Cardiac septum (tissue), 1 donor: ENCODE measurements at regions not wholly inside any gene's neighbourhood (a gene's known extent, or its start where the extent isn't known, plus 50 kb on each side); places are given as distances from the start of the nearest gene placed in this dataset.

Experiments
- DNase-seq: peaks from one replicate; pipeline ENCODE4 v3.0.0-alpha.2; 2020; ENCODE audit warnings: low spot score
- intact Hi-C: fragments of 100-400 bp; cut with DNase I; formaldehyde crosslinking; loops from one replicate; pipeline ENCODE4 v1.14.0; 2022
- donor health status: DM: no; HTN: no; CAD: no.

GRCh38 chr18:32621034-32621433 lies 150.4 kb upstream of the GAREM1 start:
- no peak for DNase-seq
- intact Hi-C loops, result no loop called here

GRCh38 chr18:32618546-32618945 lies 147.9 kb upstream of the GAREM1 start:
- no peak for DNase-seq
- intact Hi-C loops, result no loop called here

- no peak for DNase-seq
- intact Hi-C loops, result no loop called here
These were observed 143.1 kb upstream of the GAREM1 start for GRCh38 chr18:32613821-32614220.

- intact Hi-C loops, result no loop called here
- DNase-seq, result no peak
These were observed 142.0 kb upstream of the GAREM1 start for GRCh38 chr18:32612651-32613050.

GRCh38 chr18:32610176-32610575 lies 139.5 kb upstream of the GAREM1 start:
- no peak for DNase-seq
- intact Hi-C loops, result no loop called here

GRCh38 chr18:32607816-32608215 lies 137.1 kb upstream of the GAREM1 start:
- DNase-seq, result no peak
- intact Hi-C loops, result no loop called here

- no peak for DNase-seq
- intact Hi-C loops, result no loop called here
These were observed 127.5 kb upstream of the GAREM1 start for GRCh38 chr18:32598144-32598543.

GRCh38 chr18:32596501-32596900 lies 125.8 kb upstream of the GAREM1 start:
- no peak for DNase-seq
- intact Hi-C loops, result no loop called here

- intact Hi-C loops, result no loop called here
- DNase-seq, result no peak
These were observed 125.2 kb upstream of the GAREM1 start for GRCh38 chr18:32595832-32596231.

- intact Hi-C loops, result no loop called here
- DNase-seq, result no peak
These were observed 117.5 kb upstream of the GAREM1 start for GRCh38 chr18:32588191-32588590.

GRCh38 chr18:32583431-32583830 lies 112.7 kb upstream of the GAREM1 start:
- intact Hi-C loops, result no loop called here
- no peak for DNase-seq

GRCh38 chr18:32582455-32582854 lies 111.8 kb upstream of the GAREM1 start:
- DNase-seq, result no peak
- intact Hi-C loops, result no loop called here

GRCh38 chr18:32577561-32577960 lies 106.9 kb upstream of the GAREM1 start:
- DNase-seq, result no peak
- intact Hi-C loops, result no loop called here

GRCh38 chr18:32576296-32576916 lies 105.7 kb upstream of the GAREM1 start:
- intact Hi-C loops, result no loop called here
- DNase-seq, result no peak

- intact Hi-C loops, result no loop called here
- no peak for DNase-seq
These were observed 96.3 kb upstream of the GAREM1 start for GRCh38 chr18:32566960-32567359.

- intact Hi-C loops, result no loop called here
- DNase-seq, result no peak
These were observed 83.1 kb upstream of the GAREM1 start for GRCh38 chr18:32553640-32554365.

GRCh38 chr18:32553174-32553573 lies 82.5 kb upstream of the GAREM1 start:
- intact Hi-C loops, result no loop called here

GRCh38 chr18:32552421-32553030 lies 81.8 kb upstream of the GAREM1 start:
- DNase-seq, result no peak
- intact Hi-C loops, result no loop called here

More at GRCh38 chr18:32553174-32553573, 82.5 kb upstream of the GAREM1 start:
- DNase-seq, result no peak

GRCh38 chr18:32550963-32551362 lies 80.3 kb upstream of the GAREM1 start:
- intact Hi-C loops, result no loop called here
- no peak for DNase-seq

- DNase-seq, result no peak
- intact Hi-C loops, result loop anchor here (1.0 to 5.0 kb wide), 3 partner anchors 77 to 391 kb away; partner anchors contain the start of gene GAREM1
These were observed 78.8 kb upstream of the GAREM1 start for GRCh38 chr18:32549248-32550110.
